GM23338 (cell line): ENCODE measurements at regions not wholly inside any gene's neighbourhood (a gene's known extent, or its start where the extent isn't known, plus 50 kb on each side); places are given as distances from the start of the nearest gene placed in this dataset.

Experiments
- ATAC-seq: fragments of 200-7000 bp; cut with Tn5 transposase; 3 replicates; pipeline ENCODE4 v1.9.1; 2020
- DNase-seq: peaks from one replicate; pipeline ENCODE4 v3.0.0-alpha.2; 2015; ENCODE audit warnings: low spot score
- H2AFZ ChIP-seq: fragments of 200-600 bp; sonication (generic); 2 replicates; pipeline ENCODE4 v1.8.0; 2016; ENCODE audit warnings: antibody characterized with exemption, mild to moderate bottlenecking, moderate library complexity
- H3F3A ChIP-seq: fragments of 200-600 bp; sonication (generic); replicated peaks from 2 replicates; pipeline ENCODE4 v1.8.0; 2017; ENCODE audit warnings: antibody characterized with exemption, mixed run types, low read depth
- H3K27ac ChIP-seq: fragments of 200-600 bp; sonication (generic); 2 replicates; pipeline ENCODE4 v1.6.1; 2016; ENCODE audit warnings: low read depth
- H3K27me3 ChIP-seq: fragments of 200-600 bp; sonication (generic); 2 replicates; pipeline ENCODE4 v1.8.0; 2016; ENCODE audit warnings: mild to moderate bottlenecking, mixed run types, moderate library complexity; ENCODE audit not compliant: insufficient read depth
- H3K36me3 ChIP-seq: fragments of 200-600 bp; sonication (generic); 2 replicates; pipeline ENCODE4 v1.8.0; 2016; ENCODE audit warnings: mild to moderate bottlenecking; ENCODE audit not compliant: insufficient read depth
- H3K4me1 ChIP-seq: fragments of 200-600 bp; sonication (generic); 2 replicates; pipeline ENCODE4 v1.8.0; 2016; ENCODE audit warnings: mild to moderate bottlenecking, moderate library complexity; ENCODE audit not compliant: insufficient read depth
- H3K4me2 ChIP-seq: fragments of 200-600 bp; sonication (generic); 2 replicates; pipeline ENCODE4 v1.7.1; 2017; ENCODE audit warnings: mixed run types
- H3K4me3 ChIP-seq: fragments of 200-600 bp; sonication (generic); 2 replicates; pipeline ENCODE4 v1.6.1; 2016; ENCODE audit warnings: mixed run types
- H3K79me2 ChIP-seq: fragments of 200-600 bp; sonication (generic); replicated peaks from 2 replicates; pipeline ENCODE4 v1.8.0; 2017; ENCODE audit warnings: mild to moderate bottlenecking; ENCODE audit not compliant: insufficient read depth
- H3K9me2 ChIP-seq: fragments of 200-600 bp; sonication (generic); 2 replicates; pipeline ENCODE4 v1.8.0; 2017; ENCODE audit not compliant: insufficient read depth
- H4K20me1 ChIP-seq: fragments of 200-600 bp; sonication (generic); replicated peaks from 2 replicates; pipeline ENCODE4 v1.8.0; 2017; ENCODE audit warnings: mild to moderate bottlenecking; ENCODE audit not compliant: insufficient read depth
- H3K27ac Mint-ChIP-seq: 2 replicates; pipeline ENCODE4 v1.8.0; 2020; ENCODE audit warnings: inconsistent platforms, mild to moderate bottlenecking, moderate library complexity, mixed read lengths
- H3K27me3 Mint-ChIP-seq: 3 replicates; pipeline ENCODE4 v1.8.0; 2022; ENCODE audit warnings: low read depth, mild to moderate bottlenecking, moderate library complexity, mixed read lengths, inconsistent platforms; ENCODE audit not compliant: insufficient read depth, poor library complexity
- H3K36me3 Mint-ChIP-seq: 3 replicates; pipeline ENCODE4 v1.8.0; 2021; ENCODE audit warnings: low read depth, mild to moderate bottlenecking, inconsistent platforms, moderate library complexity, mixed read lengths
- H3K4me1 Mint-ChIP-seq: 3 replicates; pipeline ENCODE4 v1.8.0; 2020; ENCODE audit warnings: mild to moderate bottlenecking, inconsistent platforms, mixed read lengths
- H3K4me3 Mint-ChIP-seq: 3 replicates; pipeline ENCODE4 v1.8.0; 2021; ENCODE audit warnings: moderate library complexity, mild to moderate bottlenecking, inconsistent platforms, mixed read lengths
- H3K9me3 Mint-ChIP-seq: 3 replicates; pipeline ENCODE4 v1.8.0; 2020; ENCODE audit warnings: moderate library complexity, mild to moderate bottlenecking, inconsistent platforms, mixed read lengths
- CREB1 ChIP-seq: fragments of 250-450 bp; sonication (Bioruptor Pico); IDR thresholded peaks from 2 replicates; pipeline ENCODE4 v1.5.0; 2020; ENCODE audit warnings: low read depth, mild to moderate bottlenecking, moderate library complexity
- CTCF ChIP-seq, 2 experiments: fragments of 200-600 bp in 1 of 2; sonication (generic) in 1 of 2; conservative IDR thresholded peaks; 2 replicates each; pipeline versions ENCODE4 v1.5.1 to v1.6.1; 2016 to 2017; ENCODE audit warnings: antibody characterized with exemption in 2 of 2, low read depth in 2 of 2, mild to moderate bottlenecking in 2 of 2, moderate library complexity in 1 of 2
- EZH2 ChIP-seq: fragments of 200-600 bp; sonication (generic); IDR thresholded peaks from one replicate; pipeline ENCODE4 v1.8.0; 2017; ENCODE audit warnings: antibody characterized with exemption, mild to moderate bottlenecking, low read depth; ENCODE audit not compliant: unreplicated experiment
- JUNB ChIP-seq: IDR thresholded peaks from one replicate; pipeline ENCODE4 v1.6.1; 2016; ENCODE audit warnings: antibody characterized with exemption; ENCODE audit not compliant: unreplicated experiment
- POLR2AphosphoS5 ChIP-seq: IDR thresholded peaks from 2 replicates; pipeline ENCODE4 v1.6.1; 2016; ENCODE audit warnings: antibody characterized with exemption, low read depth
- REST ChIP-seq: IDR thresholded peaks from one replicate; pipeline ENCODE4 v1.6.1; 2018; ENCODE audit warnings: antibody characterized with exemption; ENCODE audit not compliant: unreplicated experiment
- STAT1 ChIP-seq: IDR thresholded peaks from one replicate; pipeline ENCODE4 v1.6.1; 2016; ENCODE audit warnings: antibody characterized with exemption; ENCODE audit not compliant: unreplicated experiment
- ZNF114 ChIP-seq: fragments of 250-450 bp; sonication (Bioruptor Pico); IDR thresholded peaks from 2 replicates; pipeline ENCODE4 v1.5.0; 2020; ENCODE audit warnings: mild to moderate bottlenecking, moderate library complexity
- ZNF331 ChIP-seq: fragments of 250-450 bp; sonication (Bioruptor Pico); IDR thresholded peaks from 2 replicates; pipeline ENCODE4 v1.5.0; 2020; ENCODE audit warnings: low read depth, mild to moderate bottlenecking, moderate library complexity
- TF ChIP-seq, protein P1 (sequence below): IDR thresholded peaks from 2 replicates; pipeline ENCODE4 v1.6.1; 2016; ENCODE audit warnings: antibody characterized with exemption

DNA sequence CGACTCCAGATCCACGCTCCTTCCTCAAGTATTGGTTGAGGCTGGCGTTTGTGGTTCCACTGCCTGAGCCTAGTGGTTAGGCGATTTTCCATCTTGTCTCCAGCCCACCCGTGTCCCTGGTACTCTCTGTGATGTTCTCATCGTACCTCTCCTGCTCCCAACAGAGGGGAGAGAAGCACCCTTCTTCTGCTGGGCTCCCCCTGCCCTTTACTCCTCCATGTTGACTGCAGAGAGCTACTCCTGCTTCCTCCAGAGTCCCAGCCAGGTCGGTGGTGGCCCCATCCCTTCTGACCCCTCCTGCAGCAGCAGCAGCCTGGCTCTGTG is 164.0 kb upstream of the BCOR start (continued):
- no peak for TF ChIP-seq CTCF (conservative IDR thresholded peaks at IDR 0.05; ENCODE audit: low read depth in 2 of 2)
- TF ChIP-seq POLR2AphosphoS5: no peak
- no peak for TF ChIP-seq REST

- H3K9me3 Mint-ChIP-seq: no peaks in the 10 kb centered on the region; the same call in 2 of the 3 replicates
- Histone ChIP-seq H3K4me2 (no peak overlapping the region), H3F3A (no peaks in the 10 kb centered on the region), H3K9me2 (no peaks in the 10 kb centered on the region), H3K27ac (no peak overlapping the region), H3K4me3 (no peak overlapping the region), H2AFZ (no peak overlapping the region), H4K20me1 (no peaks in the 10 kb centered on the region), H3K36me3 (no peaks in the 10 kb centered on the region), H3K27me3 (no peaks in the 10 kb centered on the region), H3K79me2 (no peaks in the 10 kb centered on the region), H3K4me1 (no peaks in the 10 kb centered on the region)
- peaks cover 4% of the 10 kb centered on the region for H3K27me3 Mint-ChIP-seq
- H3K27ac Mint-ChIP-seq: no peak overlapping the region
- no peak overlapping the region for H3K4me3 Mint-ChIP-seq
- no peak for ATAC-seq
- no peak for DNase-seq
- H3K36me3 Mint-ChIP-seq: no peaks in the 10 kb centered on the region
- no peaks in the 10 kb centered on the region; the same call in 2 of the 3 replicates for H3K4me1 Mint-ChIP-seq
- no peak for TF ChIP-seq ZNF114 (CRISPR knock-in tag)
- TF ChIP-seq REST: no peak
- TF ChIP-seq STAT1: no peak
- no peak for TF ChIP-seq ZNF331 (CRISPR knock-in tag)
- no peak for TF ChIP-seq POLR2AphosphoS5
- TF ChIP-seq JUNB: no peak
- TF ChIP-seq EZH2: no peak
- TF ChIP-seq CREB1 (CRISPR knock-in tag): no peak
- TF ChIP-seq, protein P1, sequence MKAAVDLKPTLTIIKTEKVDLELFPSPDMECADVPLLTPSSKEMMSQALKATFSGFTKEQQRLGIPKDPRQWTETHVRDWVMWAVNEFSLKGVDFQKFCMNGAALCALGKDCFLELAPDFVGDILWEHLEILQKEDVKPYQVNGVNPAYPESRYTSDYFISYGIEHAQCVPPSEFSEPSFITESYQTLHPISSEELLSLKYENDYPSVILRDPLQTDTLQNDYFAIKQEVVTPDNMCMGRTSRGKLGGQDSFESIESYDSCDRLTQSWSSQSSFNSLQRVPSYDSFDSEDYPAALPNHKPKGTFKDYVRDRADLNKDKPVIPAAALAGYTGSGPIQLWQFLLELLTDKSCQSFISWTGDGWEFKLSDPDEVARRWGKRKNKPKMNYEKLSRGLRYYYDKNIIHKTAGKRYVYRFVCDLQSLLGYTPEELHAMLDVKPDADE: no peak
- no peak for TF ChIP-seq CTCF (conservative IDR thresholded peaks at IDR 0.05; ENCODE audit: low read depth in 2 of 2)
Measured at GRCh38 chrX:40260146-40260747, 162.5 kb upstream of the BCOR start.
